ENCODE measurements at regions not wholly inside any gene's neighbourhood (a gene's known extent, or its start where the extent isn't known, plus 50 kb on each side); places are given as distances from the start of the nearest gene placed in this dataset.

DNA sequence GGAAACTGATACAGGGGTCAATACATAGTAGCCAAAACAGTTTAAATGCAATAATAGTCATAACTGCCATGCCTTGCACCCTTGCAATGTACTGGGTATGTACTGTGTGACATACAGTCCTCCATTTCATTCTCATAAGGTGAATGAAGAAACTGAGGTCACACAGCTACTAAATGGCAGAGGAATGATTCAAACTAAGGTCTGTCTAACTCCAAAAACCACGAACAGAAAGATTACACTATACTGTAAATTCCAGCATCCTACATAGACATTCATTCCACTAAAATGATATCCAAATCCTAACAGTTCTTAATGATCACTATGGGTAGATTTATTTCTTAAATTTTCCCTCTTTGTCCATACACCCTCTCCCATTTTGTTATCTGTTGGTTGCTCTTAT, 238.1 kb upstream of the SERP2 start (continued):
- TF ChIP-seq CHD7 (IDR thresholded peaks at IDR 0.05; ENCODE audit: insufficient replicate concordance, low read length): no peak
- no peak for TF ChIP-seq JUND (IDR thresholded peaks at IDR 0.05; ENCODE audit: low read length)
- no peak for TF ChIP-seq ATF3 (IDR thresholded peaks at IDR 0.05; ENCODE audit: insufficient read depth, low read depth, low read length)
- TF ChIP-seq HDAC2 (IDR thresholded peaks at IDR 0.05; ENCODE audit: borderline replicate concordance in 1 of 2, low read depth in 2 of 2, low read length in 2 of 2): no peak
- no peak for TF ChIP-seq KDM4A (IDR thresholded peaks at IDR 0.05; ENCODE audit: low read depth, low read length, severe bottlenecking)
- no peak for TF ChIP-seq TBP (IDR thresholded peaks at IDR 0.05; ENCODE audit: low read depth, low read length)
- no peak for TF ChIP-seq CREB1 (IDR thresholded peaks at IDR 0.05)
- no peak for TF ChIP-seq CTBP2 (IDR thresholded peaks at IDR 0.05; ENCODE audit: borderline replicate concordance, insufficient read depth, insufficient read length, low read length)
- TF ChIP-seq POLR2AphosphoS5 (IDR thresholded peaks at IDR 0.05; ENCODE audit: low read depth, low read length): no peak
- TF ChIP-seq KDM5A (IDR thresholded peaks at IDR 0.05; ENCODE audit: low read length): no peak
- no peak for TF ChIP-seq SP1 (IDR thresholded peaks at IDR 0.05; ENCODE audit: low read depth, low read length)
- no peak for TF ChIP-seq SIRT6 (IDR thresholded peaks at IDR 0.05; ENCODE audit: low read length)
